WERI-Rb-1 (cell line): ENCODE measurements at regions not wholly inside any gene's neighbourhood (a gene's known extent, or its start where the extent isn't known, plus 50 kb on each side); places are given as distances from the start of the nearest gene placed in this dataset.
"Not testable (repeated sequence)": the region's sequence is repeated elsewhere in the genome, so short reads cannot be mapped to it uniquely, and the experiment has no call there.

Source experiments
- DNase-seq: peaks from one replicate; pipeline ENCODE4 v3.0.0-alpha.2; 2020
- H3K27ac ChIP-seq: fragments of 250-450 bp; sonication (Bioruptor Pico); 2 replicates; pipeline ENCODE4 v1.5.1; 2020; ENCODE audit warnings: mild to moderate bottlenecking, moderate library complexity
- H3K27me3 ChIP-seq: fragments of 250-450 bp; sonication (Bioruptor Pico); 2 replicates; pipeline ENCODE4 v1.5.1; 2021; ENCODE audit warnings: mild to moderate bottlenecking, low read depth, moderate library complexity; ENCODE audit not compliant: insufficient read depth, severe bottlenecking
- H3K36me3 ChIP-seq: fragments of 250-450 bp; sonication (Bioruptor Pico); 2 replicates; pipeline ENCODE4 v1.5.1; 2020; ENCODE audit warnings: mild to moderate bottlenecking, moderate library complexity
- H3K4me3 ChIP-seq: 2 replicates; pipeline ENCODE4 v1.5.1; 2011; ENCODE audit warnings: low read depth, mild to moderate bottlenecking, control low read depth, low read length
- H3K9me3 ChIP-seq: fragments of 250-450 bp; sonication (Bioruptor Pico); 2 replicates; pipeline ENCODE4 v1.5.1; 2021; ENCODE audit warnings: mild to moderate bottlenecking, moderate library complexity; ENCODE audit not compliant: severe bottlenecking
- CTCF ChIP-seq: IDR thresholded peaks from 2 replicates; pipeline ENCODE4 v1.5.1; 2011; ENCODE audit warnings: low read depth, mild to moderate bottlenecking, control low read depth, inconsistent platforms, low read length

GRCh38 chr7:138338361-138338760, 121.7 kb upstream of the TRIM24 start:
- Histone ChIP-seq H3K4me3 (no peak overlapping the region), H3K9me3 (no peaks in the 10 kb centered on the region), H3K27ac (no peak overlapping the region), H3K27me3 (no peaks in the 10 kb centered on the region), H3K36me3 (no peaks in the 10 kb centered on the region)
- no peak for DNase-seq
- TF ChIP-seq CTCF, result no peak

GRCh38 chr7:138339229-138339628, 120.8 kb upstream of the TRIM24 start:
- H3K27ac ChIP-seq, H3K4me3 ChIP-seq, H3K27me3 ChIP-seq, H3K9me3 ChIP-seq, DNase-seq, H3K36me3 ChIP-seq: not testable (repeated sequence)

- TF ChIP-seq CTCF, result no peak
- peaks cover 4% of the 10 kb centered on the region for H3K9me3 ChIP-seq
- no peak for DNase-seq
- H3K27me3 ChIP-seq, result no peaks in the 10 kb centered on the region
- H3K27ac ChIP-seq, result no peak overlapping the region
- no peak overlapping the region for H3K4me3 ChIP-seq
- H3K36me3 ChIP-seq, result no peaks in the 10 kb centered on the region
These were observed 117.1 kb upstream of the TRIM24 start for GRCh38 chr7:138342990-138343389.

- Histone ChIP-seq H3K4me3 (no peak overlapping the region), H3K9me3 (peaks cover 4% of the 10 kb centered on the region), H3K27me3 (no peaks in the 10 kb centered on the region), H3K36me3 (no peaks in the 10 kb centered on the region), H3K27ac (no peak overlapping the region)
- no peak for DNase-seq
- TF ChIP-seq CTCF, result no peak
These were observed 114.5 kb upstream of the TRIM24 start for GRCh38 chr7:138345567-138345966.

- H3K4me3 ChIP-seq, result no peak overlapping the region
- H3K27ac ChIP-seq, result no peak overlapping the region
- H3K36me3 ChIP-seq, result no peaks in the 10 kb centered on the region
- peaks cover 4% of the 10 kb centered on the region for H3K9me3 ChIP-seq
- no peak for DNase-seq
- no peak for TF ChIP-seq CTCF
- H3K27me3 ChIP-seq, result no peaks in the 10 kb centered on the region
These were observed 113.1 kb upstream of the TRIM24 start for GRCh38 chr7:138346975-138347374.

- TF ChIP-seq CTCF, result no peak
- no peak for DNase-seq
- no peak overlapping the region for H3K27ac ChIP-seq
These were observed 110.0 kb upstream of the TRIM24 start for GRCh38 chr7:138349841-138350700.

More at GRCh38 chr7:138349841-138350700, 110.0 kb upstream of the TRIM24 start:
- Histone ChIP-seq H3K9me3 (peaks cover 4% of the 10 kb centered on the region), H3K27me3 (no peaks in the 10 kb centered on the region), H3K4me3 (no peak overlapping the region), H3K36me3 (no peaks in the 10 kb centered on the region)
